GM10266 (cell line): ENCODE measurements at regions not wholly inside any gene's neighbourhood (a gene's known extent, or its start where the extent isn't known, plus 50 kb on each side); places are given as distances from the start of the nearest gene placed in this dataset.

Source experiments
- DNase-seq: peaks from one replicate; pipeline ENCODE4 v3.0.0; 2012; ENCODE audit errors: extremely low spot score
- TF ChIP-seq, protein P1 (sequence below): IDR thresholded peaks from 2 replicates; pipeline ENCODE4 v1.5.1; 2012; ENCODE audit warnings: mild to moderate bottlenecking, low read depth; ENCODE audit not compliant: control insufficient read depth, insufficient read depth; ENCODE audit errors: missing control alignments

DNA sequence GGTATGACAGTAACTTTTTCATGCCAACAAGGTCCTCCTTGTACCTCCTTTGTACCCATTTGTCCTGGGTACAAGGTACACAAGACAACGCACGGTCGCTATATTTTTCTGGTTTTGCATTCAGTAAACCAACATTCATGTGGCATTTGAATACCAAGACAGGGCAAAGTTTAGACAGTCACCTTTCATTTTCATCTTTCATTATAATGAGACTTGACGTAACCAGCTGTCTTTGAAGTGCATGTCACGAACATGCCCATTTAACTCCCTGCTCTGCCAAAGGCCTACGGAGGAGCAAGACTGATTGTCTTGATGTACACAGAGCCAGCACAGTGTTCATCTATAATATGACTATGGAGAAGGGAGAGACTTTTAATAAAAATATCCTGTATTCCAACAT lies 91.0 kb downstream of the SETD4 start:
- TF ChIP-seq, protein P1, sequence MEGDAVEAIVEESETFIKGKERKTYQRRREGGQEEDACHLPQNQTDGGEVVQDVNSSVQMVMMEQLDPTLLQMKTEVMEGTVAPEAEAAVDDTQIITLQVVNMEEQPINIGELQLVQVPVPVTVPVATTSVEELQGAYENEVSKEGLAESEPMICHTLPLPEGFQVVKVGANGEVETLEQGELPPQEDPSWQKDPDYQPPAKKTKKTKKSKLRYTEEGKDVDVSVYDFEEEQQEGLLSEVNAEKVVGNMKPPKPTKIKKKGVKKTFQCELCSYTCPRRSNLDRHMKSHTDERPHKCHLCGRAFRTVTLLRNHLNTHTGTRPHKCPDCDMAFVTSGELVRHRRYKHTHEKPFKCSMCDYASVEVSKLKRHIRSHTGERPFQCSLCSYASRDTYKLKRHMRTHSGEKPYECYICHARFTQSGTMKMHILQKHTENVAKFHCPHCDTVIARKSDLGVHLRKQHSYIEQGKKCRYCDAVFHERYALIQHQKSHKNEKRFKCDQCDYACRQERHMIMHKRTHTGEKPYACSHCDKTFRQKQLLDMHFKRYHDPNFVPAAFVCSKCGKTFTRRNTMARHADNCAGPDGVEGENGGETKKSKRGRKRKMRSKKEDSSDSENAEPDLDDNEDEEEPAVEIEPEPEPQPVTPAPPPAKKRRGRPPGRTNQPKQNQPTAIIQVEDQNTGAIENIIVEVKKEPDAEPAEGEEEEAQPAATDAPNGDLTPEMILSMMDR = no peak
- DNase-seq = no peak

DNA sequence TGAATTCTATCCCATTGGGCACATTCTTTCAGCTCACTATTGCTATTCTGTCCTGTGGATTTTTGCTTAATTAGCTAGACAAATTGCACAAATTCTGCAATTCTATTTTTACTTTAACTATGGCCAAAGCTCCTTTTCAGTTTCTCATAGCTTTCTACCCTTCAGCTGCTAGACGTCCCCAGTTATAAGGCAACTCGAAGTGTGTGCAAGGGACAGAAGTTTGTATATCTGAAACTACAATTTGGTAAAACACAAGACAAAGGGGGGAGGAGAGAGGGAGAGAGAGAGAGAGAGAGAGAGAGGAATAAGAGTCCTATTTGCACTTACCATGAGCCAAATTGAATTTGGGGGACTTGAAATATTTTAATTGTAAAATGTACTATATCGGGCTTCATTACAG lies 91.8 kb downstream of the SETD4 start:
- no peak for DNase-seq

DNA sequence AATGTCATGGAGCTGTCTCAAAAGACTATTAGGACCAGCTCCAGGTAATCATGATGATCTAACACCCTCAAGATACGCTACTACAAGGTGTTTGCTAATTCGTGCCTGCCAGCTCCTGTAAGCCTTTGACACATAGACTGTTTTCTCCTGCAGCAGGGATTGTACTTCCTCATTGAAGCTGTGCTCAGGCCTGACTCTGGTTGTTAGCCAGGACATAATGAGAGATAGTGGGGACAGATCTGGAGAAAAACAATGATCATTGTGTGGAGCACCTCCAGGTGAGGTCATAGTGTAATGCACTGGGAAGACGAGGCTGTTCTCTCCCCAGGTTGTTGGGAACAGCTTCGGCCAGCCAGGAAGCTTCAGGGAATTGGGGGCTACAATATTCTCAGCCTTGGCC lies 94.6 kb downstream of the SETD4 start:
- DNase-seq = no peak
- TF ChIP-seq, protein P1 = no peak

More for the DNA sequence above, 91.8 kb downstream of the SETD4 start:
- TF ChIP-seq, protein P1 = no peak

DNA sequence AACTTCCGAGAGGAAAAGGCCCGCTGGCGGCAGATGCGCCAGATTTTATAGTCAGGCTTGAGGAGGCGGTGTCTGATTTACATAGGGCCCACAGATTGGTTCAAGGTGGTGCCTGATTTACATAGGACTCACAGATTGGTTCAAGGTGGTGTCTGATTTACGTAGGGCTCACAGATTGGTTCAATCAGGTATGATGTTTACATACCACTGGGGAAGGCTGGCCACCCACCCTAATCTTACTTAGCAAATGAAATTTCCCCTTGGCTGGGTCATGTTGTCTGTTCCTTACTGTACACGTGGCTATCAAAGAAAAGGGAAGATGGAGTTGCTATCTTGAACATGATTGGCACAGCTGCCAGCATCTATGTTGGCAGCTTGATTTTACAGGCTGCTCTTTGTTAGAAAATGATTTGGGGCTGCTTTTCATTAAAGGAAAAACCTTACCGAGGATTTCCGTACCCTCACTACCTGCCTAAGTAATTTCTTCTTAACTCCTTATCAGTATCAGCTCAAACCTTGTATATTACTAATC lies 96.3 kb downstream of the SETD4 start:
- no peak for DNase-seq
- TF ChIP-seq, protein P1 = no peak

DNA sequence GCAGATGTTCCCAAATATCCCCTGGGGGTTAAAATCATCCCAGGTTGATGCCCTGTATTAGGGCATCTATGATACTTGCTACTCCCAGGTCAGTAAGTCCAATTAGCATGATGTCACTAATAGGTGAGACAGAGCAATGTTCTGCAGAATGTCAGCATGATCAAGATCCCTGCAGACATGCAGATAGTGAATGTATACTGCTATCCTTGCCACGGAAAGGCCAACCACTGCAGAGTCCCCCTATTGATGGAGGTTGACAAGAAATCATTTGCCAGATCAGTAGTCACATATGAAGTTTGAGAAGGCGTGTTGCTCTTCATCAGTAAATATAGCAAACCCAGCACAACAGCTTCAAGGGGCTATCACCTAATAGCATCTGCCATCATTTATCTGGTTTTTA lies 97.4 kb downstream of the SETD4 start:
- no peak for DNase-seq
- TF ChIP-seq, protein P1 = no peak

DNA sequence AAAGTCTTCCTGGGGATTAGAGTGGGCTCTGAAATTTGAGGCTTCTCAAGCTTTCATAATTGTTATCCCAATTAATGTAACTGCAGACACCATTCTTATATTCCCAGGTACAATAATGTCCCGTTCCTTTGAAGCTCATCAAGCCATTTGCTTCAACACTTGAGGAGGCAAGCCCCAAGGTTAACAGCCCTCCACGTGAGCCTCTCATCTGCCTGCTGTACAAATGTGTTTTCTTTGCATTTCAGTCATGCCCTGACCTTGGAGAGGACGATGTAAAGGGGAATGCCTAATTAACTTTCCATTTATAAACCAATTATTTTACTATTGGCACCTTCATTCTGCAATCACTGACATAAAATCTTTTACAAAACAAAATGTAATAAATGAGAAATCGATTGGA lies 106.3 kb downstream of the SETD4 start:
- TF ChIP-seq, protein P1 = no peak
- DNase-seq = no peak

DNA sequence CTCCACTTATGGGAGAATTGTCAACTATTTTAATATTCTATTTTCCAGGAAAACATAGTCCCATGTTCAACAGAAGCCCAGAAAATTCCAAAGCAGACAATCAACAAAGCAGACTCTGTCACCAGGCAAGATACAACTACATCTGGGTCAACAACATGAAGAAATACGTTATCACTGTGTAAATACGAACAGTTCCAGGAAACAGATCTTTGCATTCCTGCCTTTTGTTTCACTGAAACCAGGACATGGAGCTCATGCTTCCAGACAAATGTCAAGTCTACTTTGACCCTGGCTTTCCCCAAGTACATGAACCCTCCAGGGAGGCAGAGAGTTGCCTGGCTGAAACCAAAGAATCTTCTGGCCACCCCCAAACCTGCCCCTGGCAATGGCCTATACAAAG lies 106.7 kb downstream of the SETD4 start:
- DNase-seq = no peak
- TF ChIP-seq, protein P1 = no peak
